ENCODE measurements at regions not wholly inside any gene's neighbourhood (a gene's known extent, or its start where the extent isn't known, plus 50 kb on each side); places are given as distances from the start of the nearest gene placed in this dataset.

- TF ChIP-seq CTCF (IDR thresholded peaks at IDR 0.05) (no peak), POLR2A (IDR thresholded peaks at IDR 0.05) (no peak)
Measured at GRCh38 chr10:121167534-121168243, 316.5 kb downstream of the WDR11 start.
